Mononuclear cell (primary cell): ENCODE measurements at regions not wholly inside any gene's neighbourhood (a gene's known extent, or its start where the extent isn't known, plus 50 kb on each side); places are given as distances from the start of the nearest gene placed in this dataset.
"Not testable (repeated sequence)": the region's sequence is repeated elsewhere in the genome, so short reads cannot be mapped to it uniquely, and the experiment has no call there.

Experiments used
- H3K27me3 ChIP-seq: 2 replicates; pipeline ENCODE4 v1.6.0; 2011; ENCODE audit warnings: low read length, control low read depth; ENCODE audit not compliant: insufficient read depth
- H3K4me1 ChIP-seq: 2 replicates; pipeline ENCODE4 v1.5.1; 2011; ENCODE audit warnings: mild to moderate bottlenecking, low read length, control low read depth; ENCODE audit not compliant: insufficient read depth
- H3K4me3 ChIP-seq: 2 replicates; pipeline ENCODE4 v1.5.1; 2011; ENCODE audit warnings: mild to moderate bottlenecking, low read length, moderate library complexity
- H3K9me3 ChIP-seq: 2 replicates; pipeline ENCODE4 v1.5.1; 2011; ENCODE audit warnings: low read depth, mild to moderate bottlenecking, control low read depth, low read length

GRCh38 chr10:33091201-33091600 lies 133.2 kb upstream of the ITGB1 start:
- Histone ChIP-seq H3K27me3 (no peaks in the 10 kb centered on the region), H3K4me1 (no peaks in the 10 kb centered on the region), H3K4me3 (no peak overlapping the region), H3K9me3 (peaks cover 6% of the 10 kb centered on the region)

- H3K4me1 ChIP-seq, result no peaks in the 10 kb centered on the region
These were observed 131.0 kb upstream of the ITGB1 start for GRCh38 chr10:33088990-33089389.

GRCh38 chr10:33087922-33088321 lies 129.9 kb upstream of the ITGB1 start:
- Histone ChIP-seq H3K27me3 (no peaks in the 10 kb centered on the region), H3K4me1 (no peaks in the 10 kb centered on the region), H3K4me3 (no peak overlapping the region), H3K9me3 (no peaks in the 10 kb centered on the region)

More at GRCh38 chr10:33088990-33089389, 131.0 kb upstream of the ITGB1 start:
- Histone ChIP-seq H3K9me3 (no peaks in the 10 kb centered on the region), H3K4me3 (no peak overlapping the region), H3K27me3 (no peaks in the 10 kb centered on the region)

GRCh38 chr10:33087152-33087551 lies 129.1 kb upstream of the ITGB1 start:
- Histone ChIP-seq H3K27me3 (no peaks in the 10 kb centered on the region), H3K4me1 (no peaks in the 10 kb centered on the region), H3K4me3 (no peak overlapping the region), H3K9me3 (no peaks in the 10 kb centered on the region)

GRCh38 chr10:33086100-33086499 lies 128.1 kb upstream of the ITGB1 start:
- Histone ChIP-seq H3K27me3 (no peaks in the 10 kb centered on the region), H3K9me3 (no peaks in the 10 kb centered on the region), H3K4me1 (no peaks in the 10 kb centered on the region), H3K4me3 (no peak overlapping the region)

GRCh38 chr10:33085313-33085833 lies 127.3 kb upstream of the ITGB1 start:
- Histone ChIP-seq H3K4me3 (no peak overlapping the region), H3K27me3 (no peaks in the 10 kb centered on the region), H3K4me1 (no peaks in the 10 kb centered on the region), H3K9me3 (no peaks in the 10 kb centered on the region)

- Histone ChIP-seq H3K4me1 (no peaks in the 10 kb centered on the region), H3K4me3 (no peak overlapping the region), H3K9me3 (no peaks in the 10 kb centered on the region), H3K27me3 (no peaks in the 10 kb centered on the region)
These were observed 126.4 kb upstream of the ITGB1 start for GRCh38 chr10:33084453-33084852.

- H3K4me1 ChIP-seq, result no peaks in the 10 kb centered on the region
- H3K27me3 ChIP-seq, result no peaks in the 10 kb centered on the region
- H3K4me3 ChIP-seq, result no peak overlapping the region
These were observed 124.4 kb upstream of the ITGB1 start for GRCh38 chr10:33082373-33082895.

GRCh38 chr10:33080467-33080866 lies 122.4 kb upstream of the ITGB1 start:
- H3K27me3 ChIP-seq, H3K9me3 ChIP-seq, H3K4me1 ChIP-seq, H3K4me3 ChIP-seq: not testable (repeated sequence)

More at GRCh38 chr10:33082373-33082895, 124.4 kb upstream of the ITGB1 start:
- no peaks in the 10 kb centered on the region for H3K9me3 ChIP-seq

GRCh38 chr10:33074443-33074842 lies 116.4 kb upstream of the ITGB1 start:
- Histone ChIP-seq H3K4me1 (no peaks in the 10 kb centered on the region), H3K27me3 (no peaks in the 10 kb centered on the region), H3K4me3 (no peak overlapping the region), H3K9me3 (no peaks in the 10 kb centered on the region)

- H3K9me3 ChIP-seq, result no peaks in the 10 kb centered on the region
- no peaks in the 10 kb centered on the region for H3K27me3 ChIP-seq
- no peaks in the 10 kb centered on the region for H3K4me1 ChIP-seq
- no peak overlapping the region for H3K4me3 ChIP-seq
These were observed 115.8 kb upstream of the ITGB1 start for GRCh38 chr10:33073641-33074415.

- no peaks in the 10 kb centered on the region for H3K27me3 ChIP-seq
- no peaks in the 10 kb centered on the region for H3K4me1 ChIP-seq
- no peak overlapping the region for H3K4me3 ChIP-seq
- H3K9me3 ChIP-seq, result no peaks in the 10 kb centered on the region
These were observed 113.8 kb upstream of the ITGB1 start for GRCh38 chr10:33071857-33072256.

- Histone ChIP-seq H3K4me1 (no peaks in the 10 kb centered on the region), H3K9me3 (no peaks in the 10 kb centered on the region), H3K27me3 (no peaks in the 10 kb centered on the region), H3K4me3 (no peak overlapping the region)
These were observed 112.1 kb upstream of the ITGB1 start for GRCh38 chr10:33070101-33070500.

GRCh38 chr10:33067917-33068316 lies 109.9 kb upstream of the ITGB1 start:
- H3K4me3 ChIP-seq, result no peak overlapping the region
- H3K4me1 ChIP-seq, result no peaks in the 10 kb centered on the region
- H3K27me3 ChIP-seq, result no peaks in the 10 kb centered on the region
- no peaks in the 10 kb centered on the region for H3K9me3 ChIP-seq

GRCh38 chr10:33067481-33067880 lies 109.5 kb upstream of the ITGB1 start:
- Histone ChIP-seq H3K4me1 (no peaks in the 10 kb centered on the region), H3K4me3 (no peak overlapping the region), H3K9me3 (no peaks in the 10 kb centered on the region), H3K27me3 (no peaks in the 10 kb centered on the region)
